ENCODE measurements at regions not wholly inside any gene's neighbourhood (a gene's known extent, or its start where the extent isn't known, plus 50 kb on each side); places are given as distances from the start of the nearest gene placed in this dataset.

GRCh38 chr5:164301708-164302107, 796.3 kb downstream of the MAT2B start:
- 80% methylated on average over 3 of the region's 3 CpGs for WGBS
- no peaks in the 10 kb centered on the region for H3K9me3 ChIP-seq (ENCODE audit: control insufficient read depth in 4 of 4, low read length in 3 of 4)
- H3K4me1 ChIP-seq (ENCODE audit: control insufficient read depth in 4 of 4, insufficient read depth in 4 of 4, low read length in 3 of 4), result no peaks in the 10 kb centered on the region
- H3K9ac ChIP-seq (ENCODE audit: low read depth in 1 of 2, low read length in 2 of 2), result no peak overlapping the region
- H3K27me3 ChIP-seq (ENCODE audit: control insufficient read depth in 4 of 4, insufficient read depth in 4 of 4, low read length in 3 of 4), result no peaks in the 10 kb centered on the region
- TF ChIP-seq ATF3 (IDR thresholded peaks at IDR 0.05), result no peak
- no peak for TF ChIP-seq SP1 (IDR thresholded peaks at IDR 0.05)
- no peak overlapping the region for H3K4me3 ChIP-seq (ENCODE audit: low read depth in 1 of 3, low read length in 3 of 3)
- DNase-seq (ENCODE audit: low spot score), result no peak
- H3K36me3 ChIP-seq (ENCODE audit: control insufficient read depth in 4 of 4, insufficient read depth in 3 of 4, low read depth in 1 of 4, low read length in 3 of 4), result no peaks in the 10 kb centered on the region
- H3K27ac ChIP-seq (ENCODE audit: low read depth in 1 of 2, low read length in 2 of 2), result no peak overlapping the region

- 71% methylated on average over 2 of the region's 2 CpGs for WGBS
- no peaks in the 10 kb centered on the region for H3K27me3 ChIP-seq (ENCODE audit: control insufficient read depth in 4 of 4, insufficient read depth in 4 of 4, low read length in 3 of 4)
- no peaks in the 10 kb centered on the region for H3K9me3 ChIP-seq (ENCODE audit: control insufficient read depth in 4 of 4, low read length in 3 of 4)
- no peak overlapping the region for H3K4me3 ChIP-seq (ENCODE audit: low read depth in 1 of 3, low read length in 3 of 3)
- TF ChIP-seq EGR1 (IDR thresholded peaks at IDR 0.05; ENCODE audit: low read depth in 2 of 2) (no peak), YY1 (IDR thresholded peaks at IDR 0.05) (no peak), TAF1 (conservative IDR thresholded peaks at IDR 0.05) (no peak), HNF4G (IDR thresholded peaks at IDR 0.05) (no peak), FOXA1 (IDR thresholded peaks at IDR 0.05) (no peak), ATF3 (IDR thresholded peaks at IDR 0.05) (no peak)
- TF ChIP-seq, protein P1, sequence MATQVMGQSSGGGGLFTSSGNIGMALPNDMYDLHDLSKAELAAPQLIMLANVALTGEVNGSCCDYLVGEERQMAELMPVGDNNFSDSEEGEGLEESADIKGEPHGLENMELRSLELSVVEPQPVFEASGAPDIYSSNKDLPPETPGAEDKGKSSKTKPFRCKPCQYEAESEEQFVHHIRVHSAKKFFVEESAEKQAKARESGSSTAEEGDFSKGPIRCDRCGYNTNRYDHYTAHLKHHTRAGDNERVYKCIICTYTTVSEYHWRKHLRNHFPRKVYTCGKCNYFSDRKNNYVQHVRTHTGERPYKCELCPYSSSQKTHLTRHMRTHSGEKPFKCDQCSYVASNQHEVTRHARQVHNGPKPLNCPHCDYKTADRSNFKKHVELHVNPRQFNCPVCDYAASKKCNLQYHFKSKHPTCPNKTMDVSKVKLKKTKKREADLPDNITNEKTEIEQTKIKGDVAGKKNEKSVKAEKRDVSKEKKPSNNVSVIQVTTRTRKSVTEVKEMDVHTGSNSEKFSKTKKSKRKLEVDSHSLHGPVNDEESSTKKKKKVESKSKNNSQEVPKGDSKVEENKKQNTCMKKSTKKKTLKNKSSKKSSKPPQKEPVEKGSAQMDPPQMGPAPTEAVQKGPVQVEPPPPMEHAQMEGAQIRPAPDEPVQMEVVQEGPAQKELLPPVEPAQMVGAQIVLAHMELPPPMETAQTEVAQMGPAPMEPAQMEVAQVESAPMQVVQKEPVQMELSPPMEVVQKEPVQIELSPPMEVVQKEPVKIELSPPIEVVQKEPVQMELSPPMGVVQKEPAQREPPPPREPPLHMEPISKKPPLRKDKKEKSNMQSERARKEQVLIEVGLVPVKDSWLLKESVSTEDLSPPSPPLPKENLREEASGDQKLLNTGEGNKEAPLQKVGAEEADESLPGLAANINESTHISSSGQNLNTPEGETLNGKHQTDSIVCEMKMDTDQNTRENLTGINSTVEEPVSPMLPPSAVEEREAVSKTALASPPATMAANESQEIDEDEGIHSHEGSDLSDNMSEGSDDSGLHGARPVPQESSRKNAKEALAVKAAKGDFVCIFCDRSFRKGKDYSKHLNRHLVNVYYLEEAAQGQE (IDR thresholded peaks at IDR 0.05), result no peak
- no peak overlapping the region for H3K27ac ChIP-seq (ENCODE audit: low read depth in 1 of 2, low read length in 2 of 2)
- no peak overlapping the region for H3K9ac ChIP-seq (ENCODE audit: low read depth in 1 of 2, low read length in 2 of 2)
- H3K36me3 ChIP-seq (ENCODE audit: control insufficient read depth in 4 of 4, insufficient read depth in 3 of 4, low read depth in 1 of 4, low read length in 3 of 4), result no peaks in the 10 kb centered on the region
- H3K4me1 ChIP-seq (ENCODE audit: control insufficient read depth in 4 of 4, insufficient read depth in 4 of 4, low read length in 3 of 4), result no peaks in the 10 kb centered on the region
- DNase-seq (ENCODE audit: low spot score), result no peak
These were observed 797.3 kb downstream of the MAT2B start for GRCh38 chr5:164302533-164303235.

GRCh38 chr5:164303646-164304215, 798.3 kb downstream of the MAT2B start:
- no peak overlapping the region for H3K4me3 ChIP-seq (ENCODE audit: low read depth in 1 of 3, low read length in 3 of 3)

More at GRCh38 chr5:164303646-164304215, 798.3 kb downstream of the MAT2B start:
- DNase-seq (ENCODE audit: low spot score), result no peak
- TF ChIP-seq, protein P1 (IDR thresholded peaks at IDR 0.05), result no peak
- TF ChIP-seq HNF4G (IDR thresholded peaks at IDR 0.05) (no peak), CTCF (IDR thresholded peaks at IDR 0.05; ENCODE audit: low read depth, low read length, missing input control) (no peak), MAX (IDR thresholded peaks at IDR 0.05) (no peak), FOXA2 (IDR thresholded peaks at IDR 0.05) (no peak), FOXA1 (IDR thresholded peaks at IDR 0.05) (no peak), ATF3 (IDR thresholded peaks at IDR 0.05) (no peak), HNF4A (conservative IDR thresholded peaks at IDR 0.05) (no peak), YY1 (IDR thresholded peaks at IDR 0.05) (no peak), NR2F2 (IDR thresholded peaks at IDR 0.05) (no peak), JUND (IDR thresholded peaks at IDR 0.05) (no peak), RXRA (IDR thresholded peaks at IDR 0.05) (no peak), SP1 (IDR thresholded peaks at IDR 0.05) (no peak), GABPA (IDR thresholded peaks at IDR 0.05 in 1 of 2, conservative IDR thresholded peaks at IDR 0.05 in 1 of 2) (no peak)
- Histone ChIP-seq H3K27ac (ENCODE audit: low read depth in 1 of 2, low read length in 2 of 2) (no peak overlapping the region), H3K9me3 (ENCODE audit: control insufficient read depth in 4 of 4, low read length in 3 of 4) (no peaks in the 10 kb centered on the region), H3K36me3 (ENCODE audit: control insufficient read depth in 4 of 4, insufficient read depth in 3 of 4, low read depth in 1 of 4, low read length in 3 of 4) (no peaks in the 10 kb centered on the region), H3K9ac (ENCODE audit: low read depth in 1 of 2, low read length in 2 of 2) (no peak overlapping the region), H3K4me1 (ENCODE audit: control insufficient read depth in 4 of 4, insufficient read depth in 4 of 4, low read length in 3 of 4) (no peaks in the 10 kb centered on the region), H3K27me3 (ENCODE audit: control insufficient read depth in 4 of 4, insufficient read depth in 4 of 4, low read length in 3 of 4) (no peaks in the 10 kb centered on the region)
- WGBS, result 65% methylated on average over 2 of the region's 2 CpGs

All from liver (tissue), 8 donors.